Endodermal cell (in vitro differentiated cells): ENCODE measurements at regions not wholly inside any gene's neighbourhood (a gene's known extent, or its start where the extent isn't known, plus 50 kb on each side); places are given as distances from the start of the nearest gene placed in this dataset.

Experiments
- DNase-seq: peaks from one replicate; pipeline ENCODE4 v3.0.0-alpha.2; 2017
- H3K27ac ChIP-seq: 2 replicates; pipeline ENCODE4 v1.5.1; 2013; ENCODE audit warnings: mild to moderate bottlenecking, low read depth, low read length, moderate library complexity
- H3K27me3 ChIP-seq: 2 replicates; pipeline ENCODE4 v1.6.1; 2013; ENCODE audit warnings: mild to moderate bottlenecking, low read length, moderate library complexity; ENCODE audit not compliant: insufficient read depth, control insufficient read depth, poor library complexity, severe bottlenecking
- H3K36me3 ChIP-seq: 2 replicates; pipeline ENCODE4 v1.7.0; 2013; ENCODE audit warnings: mild to moderate bottlenecking, low read length, moderate library complexity; ENCODE audit not compliant: control insufficient read depth, insufficient read depth
- H3K4me1 ChIP-seq: one replicate; pipeline ENCODE4 v1.7.0; 2013; ENCODE audit warnings: low read length; ENCODE audit not compliant: control insufficient read depth, insufficient read depth
- H3K4me3 ChIP-seq: 2 replicates; pipeline ENCODE4 v1.5.1; 2013; ENCODE audit warnings: mild to moderate bottlenecking, low read length, moderate library complexity
- H3K9ac ChIP-seq: 2 replicates; pipeline ENCODE4 v1.6.1; 2013; ENCODE audit warnings: mild to moderate bottlenecking, low read length, moderate library complexity; ENCODE audit not compliant: poor library complexity, severe bottlenecking; ENCODE audit errors: extremely low read depth
- H3K9me3 ChIP-seq: 2 replicates; pipeline ENCODE4 v1.6.1; 2013; ENCODE audit warnings: mild to moderate bottlenecking, low read length, moderate library complexity; ENCODE audit not compliant: control insufficient read depth
- H3K27ac Mint-ChIP-seq: 2 replicates; pipeline ENCODE4 v1.8.0; 2020; ENCODE audit warnings: mixed read lengths
- H3K27me3 Mint-ChIP-seq: 2 replicates; pipeline ENCODE4 v1.8.0; 2021; ENCODE audit warnings: mild to moderate bottlenecking, mixed read lengths; ENCODE audit not compliant: insufficient read depth
- H3K36me3 Mint-ChIP-seq: 2 replicates; pipeline ENCODE4 v1.8.0; 2020; ENCODE audit warnings: low read depth, mixed read lengths
- H3K4me1 Mint-ChIP-seq: 2 replicates; pipeline ENCODE4 v1.8.0; 2020; ENCODE audit warnings: mixed read lengths
- H3K4me3 Mint-ChIP-seq: 2 replicates; pipeline ENCODE4 v1.8.0; 2020; ENCODE audit warnings: mild to moderate bottlenecking, moderate library complexity, mixed read lengths
- H3K9me3 Mint-ChIP-seq: 2 replicates; pipeline ENCODE4 v1.8.0; 2020; ENCODE audit warnings: mild to moderate bottlenecking, mixed read lengths
- CTCF ChIP-seq: fragments of 200-600 bp; sonication (generic); conservative IDR thresholded peaks from 2 replicates; pipeline ENCODE4 v1.5.0; 2021; ENCODE audit warnings: antibody characterized with exemption, mild to moderate bottlenecking
- WGBS, 2 experiments: methylation state at CpG; one replicate each; pipeline versions ENCODE4 v1.1.5 to v1.1.7; 2013; ENCODE audit warnings: missing lambda C conversion rate in 2 of 2, mixed read lengths in 1 of 2; ENCODE audit not compliant: insufficient coverage in 1 of 2, insufficient read length in 1 of 2; 5-methylcytosine and 5-hydroxymethylcytosine counted together

- Mint-ChIP-seq H3K36me3 (no peaks in the 10 kb centered on the region), H3K4me1 (peaks cover 1% of the 10 kb centered on the region), H3K4me3 (no peak overlapping the region), H3K9me3 (no peaks in the 10 kb centered on the region), H3K27me3 (peaks cover 41% of the 10 kb centered on the region), H3K27ac (no peak overlapping the region)
- H3K4me3 ChIP-seq, result no peak overlapping the region
- 93 to 94% methylated on average over 6 of the region's 6 CpGs for WGBS, 2 experiments
- H3K9ac ChIP-seq, result no peak overlapping the region
- no peaks in the 10 kb centered on the region for H3K9me3 ChIP-seq
- no peak overlapping the region for H3K27ac ChIP-seq
- H3K27me3 ChIP-seq, result peaks cover 43% of the 10 kb centered on the region
- no peaks in the 10 kb centered on the region for H3K4me1 ChIP-seq
- DNase-seq, result no peak
- H3K36me3 ChIP-seq, result no peaks in the 10 kb centered on the region
- no peak for TF ChIP-seq CTCF
Measured at GRCh38 chr18:10060469-10060782, 146.6 kb downstream of the VAPA start.

DNA sequence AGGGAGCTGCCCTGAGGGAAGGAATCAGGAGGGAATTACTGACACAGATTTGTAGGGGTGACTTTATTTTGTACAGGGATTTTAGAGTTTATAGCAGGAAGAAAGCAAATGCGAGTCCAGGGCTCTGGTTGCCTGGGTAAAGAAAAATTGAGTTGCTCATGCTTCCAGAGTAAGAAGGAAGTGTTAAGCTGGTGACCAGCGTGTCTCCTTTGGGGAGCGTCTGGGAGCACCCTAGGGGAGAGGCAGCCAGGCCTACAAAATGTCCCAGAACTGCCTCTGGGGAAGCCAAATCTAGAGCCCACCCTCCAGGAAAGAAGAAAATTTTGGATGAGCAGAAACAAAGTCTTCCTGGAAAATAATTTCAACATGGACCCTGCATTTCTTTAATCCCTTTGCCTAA lies 147.0 kb downstream of the VAPA start:
- Histone ChIP-seq H3K9me3 (no peaks in the 10 kb centered on the region), H3K9ac (no peak overlapping the region), H3K4me3 (no peak overlapping the region), H3K4me1 (no peaks in the 10 kb centered on the region), H3K27me3 (peaks cover 40% of the 10 kb centered on the region), H3K36me3 (no peaks in the 10 kb centered on the region), H3K27ac (no peak overlapping the region)
- no peak overlapping the region for H3K27ac Mint-ChIP-seq
- DNase-seq, result no peak
- peaks cover 37% of the 10 kb centered on the region for H3K27me3 Mint-ChIP-seq
- TF ChIP-seq CTCF, result no peak
- H3K4me3 Mint-ChIP-seq, result no peak overlapping the region
- no peaks in the 10 kb centered on the region for H3K4me1 Mint-ChIP-seq
- 92 to 95% methylated on average over 3 of the region's 3 CpGs for WGBS, 2 experiments
- H3K36me3 Mint-ChIP-seq, result no peaks in the 10 kb centered on the region
- H3K9me3 Mint-ChIP-seq, result no peaks in the 10 kb centered on the region

- Mint-ChIP-seq H3K4me3 (no peak overlapping the region), H3K36me3 (no peaks in the 10 kb centered on the region), H3K9me3 (no peaks in the 10 kb centered on the region), H3K4me1 (no peaks in the 10 kb centered on the region), H3K27ac (no peak overlapping the region), H3K27me3 (peaks cover 30% of the 10 kb centered on the region)
- Histone ChIP-seq H3K36me3 (no peaks in the 10 kb centered on the region), H3K4me1 (no peaks in the 10 kb centered on the region), H3K9ac (no peak overlapping the region), H3K9me3 (no peaks in the 10 kb centered on the region), H3K27ac (peak overlapping the region; percentile 19), H3K4me3 (no peak overlapping the region), H3K27me3 (peaks cover 32% of the 10 kb centered on the region)
- TF ChIP-seq CTCF, result no peak
- WGBS, 2 experiments, result 83 to 94% methylated on average over 3 to 4 of the region's 4 CpGs
- no peak for DNase-seq
Measured at GRCh38 chr18:10061566-10062140, 147.8 kb downstream of the VAPA start.
